CD4-positive, CD25-positive, alpha-beta regulatory T cell (primary cell): ENCODE measurements at regions not wholly inside any gene's neighbourhood (a gene's known extent, or its start where the extent isn't known, plus 50 kb on each side); places are given as distances from the start of the nearest gene placed in this dataset.

Experiments
- ATAC-seq, 2 donors: fragments of 150-1000 bp; cut with Tn5 transposase; one replicate each; pipeline ENCODE4 v1.10.0; 2021; ENCODE audit warnings: low read depth in 2 of 2, moderate number of reproducible peaks in 2 of 2, moderate library complexity in 1 of 2
- DNase-seq, 3 donors: peaks; one replicate each; pipeline versions ENCODE4 v3.0.0 to v3.0.0-alpha.2; 2012 to 2022; ENCODE audit warnings: mixed read lengths in 1 of 3
- H3K27ac ChIP-seq: one replicate; pipeline ENCODE4 v1.7.0; 2013; ENCODE audit warnings: mild to moderate bottlenecking, low read length; ENCODE audit not compliant: insufficient read depth, poor library complexity, severe bottlenecking
- H3K27me3 ChIP-seq: one replicate; pipeline ENCODE4 v1.7.0; 2013; ENCODE audit warnings: low read length; ENCODE audit not compliant: control insufficient read depth, insufficient read depth
- H3K36me3 ChIP-seq: one replicate; pipeline ENCODE4 v1.7.0; 2013; ENCODE audit warnings: mild to moderate bottlenecking, low read length, moderate library complexity; ENCODE audit not compliant: control insufficient read depth, insufficient read depth
- H3K4me1 ChIP-seq: 2 replicates; pipeline ENCODE4 v1.7.0; 2013; ENCODE audit warnings: mild to moderate bottlenecking, low read length; ENCODE audit not compliant: insufficient read depth, control insufficient read depth, poor library complexity, severe bottlenecking
- H3K4me3 ChIP-seq: one replicate; pipeline ENCODE4 v1.7.0; 2013; ENCODE audit warnings: low read depth, mild to moderate bottlenecking, low read length, moderate library complexity
- H3K9me3 ChIP-seq, 2 experiments: 1 replicate in 1 of 2; 2 replicates in 1 of 2; pipeline ENCODE4 v1.7.0; 2013; ENCODE audit warnings: low read length in 2 of 2, mild to moderate bottlenecking in 1 of 2, moderate library complexity in 1 of 2; ENCODE audit not compliant: control insufficient read depth in 2 of 2
- H3K27ac Mint-ChIP-seq, 3 donors: one replicate each; pipeline ENCODE4 v1.8.0; 2020 to 2022; ENCODE audit warnings: mild to moderate bottlenecking in 3 of 3, mixed read lengths in 3 of 3, moderate library complexity in 2 of 3
- H3K27me3 Mint-ChIP-seq: one replicate; pipeline ENCODE4 v1.8.0; 2022; ENCODE audit warnings: mild to moderate bottlenecking, mixed read lengths
- H3K36me3 Mint-ChIP-seq: one replicate; pipeline ENCODE4 v1.8.0; 2020; ENCODE audit warnings: mixed read lengths
- H3K4me1 Mint-ChIP-seq, 4 donors: one replicate each; pipeline ENCODE4 v1.8.0; 2020 to 2022; ENCODE audit warnings: mixed read lengths in 4 of 4, mild to moderate bottlenecking in 1 of 4
- H3K4me3 Mint-ChIP-seq, 4 donors: one replicate each; pipeline ENCODE4 v1.8.0; 2020 to 2022; ENCODE audit warnings: mild to moderate bottlenecking in 4 of 4, mixed read lengths in 4 of 4, moderate library complexity in 3 of 4
- H3K9me3 Mint-ChIP-seq, 7 donors: one replicate each; pipeline ENCODE4 v1.8.0; 2020 to 2022; ENCODE audit warnings: mixed read lengths in 7 of 7, mild to moderate bottlenecking in 3 of 7, moderate library complexity in 2 of 7

- no peak overlapping the region for H3K4me3 ChIP-seq
- Mint-ChIP-seq H3K27ac (no peak overlapping the region), H3K4me1 (no peaks in the 10 kb centered on the region), H3K36me3 (no peaks in the 10 kb centered on the region), H3K4me3 (no peak overlapping the region), H3K9me3 (peaks cover 0 to 5% (median 0%) of the 10 kb centered on the region in 7 donors), H3K27me3 (peaks cover 24% of the 10 kb centered on the region)
- ATAC-seq (no peak), DNase-seq (no peak)
- no peaks in the 10 kb centered on the region for H3K4me1 ChIP-seq
- no peaks in the 10 kb centered on the region for H3K36me3 ChIP-seq
- H3K27me3 ChIP-seq = peaks cover 10% of the 10 kb centered on the region
- H3K9me3 ChIP-seq = no peaks in the 10 kb centered on the region
- H3K27ac ChIP-seq = no peak overlapping the region
These were observed 138.0 kb downstream of the NUDT12 start for GRCh38 chr5:103424453-103425205.

- no peak for ATAC-seq
- H3K4me1 ChIP-seq = no peaks in the 10 kb centered on the region
- Mint-ChIP-seq H3K36me3 (no peaks in the 10 kb centered on the region), H3K4me1 (no peaks in the 10 kb centered on the region), H3K27ac (no peak overlapping the region), H3K4me3 (no peak overlapping the region), H3K27me3 (peaks cover 24% of the 10 kb centered on the region), H3K9me3 (peaks cover 0 to 5% (median 0%) of the 10 kb centered on the region in 7 donors)
- no peaks in the 10 kb centered on the region for H3K36me3 ChIP-seq
- H3K4me3 ChIP-seq = no peak overlapping the region
- peaks cover 10% of the 10 kb centered on the region for H3K27me3 ChIP-seq
- H3K27ac ChIP-seq = no peak overlapping the region
- no peaks in the 10 kb centered on the region for H3K9me3 ChIP-seq
- DNase-seq = no peak
These were observed 138.6 kb downstream of the NUDT12 start for GRCh38 chr5:103424026-103424425.

- DNase-seq (no peak), ATAC-seq (no peak)
- H3K4me3 ChIP-seq = no peak overlapping the region
- H3K9me3 Mint-ChIP-seq = peaks cover 0 to 5% (median 0%) of the 10 kb centered on the region in 7 donors
- H3K27me3 ChIP-seq = peaks cover 12% of the 10 kb centered on the region
- H3K4me1 ChIP-seq = no peaks in the 10 kb centered on the region
- H3K4me3 Mint-ChIP-seq = no peak overlapping the region
- no peaks in the 10 kb centered on the region for H3K9me3 ChIP-seq
- no peaks in the 10 kb centered on the region for H3K36me3 Mint-ChIP-seq
- H3K27me3 Mint-ChIP-seq = peaks cover 24% of the 10 kb centered on the region
- no peak overlapping the region for H3K27ac ChIP-seq
- H3K36me3 ChIP-seq = no peaks in the 10 kb centered on the region
- H3K4me1 Mint-ChIP-seq = no peaks in the 10 kb centered on the region
- H3K27ac Mint-ChIP-seq = no peak overlapping the region
These were observed 139.8 kb downstream of the NUDT12 start for GRCh38 chr5:103422756-103423155.

DNA sequence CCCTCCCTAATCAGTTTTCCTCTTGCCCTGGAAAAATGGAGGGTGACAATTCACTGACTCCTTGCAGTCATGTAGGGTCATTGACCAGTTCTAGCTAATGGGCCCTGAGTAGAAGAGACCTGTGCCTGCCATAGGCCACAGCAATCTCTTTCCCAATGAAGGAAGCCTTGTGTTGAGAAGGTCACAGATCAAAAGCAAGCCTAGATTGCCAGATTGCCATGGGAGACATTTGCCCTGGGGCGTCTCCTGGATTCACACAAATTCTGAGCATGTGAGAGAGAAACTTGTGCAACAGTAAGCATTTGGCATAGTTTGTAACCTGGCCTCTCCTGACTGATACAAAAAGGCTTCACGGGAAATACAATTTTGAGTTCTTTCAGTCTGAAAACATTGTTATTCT, 148.0 kb downstream of the NUDT12 start:
- peaks cover 11% of the 10 kb centered on the region for H3K27me3 ChIP-seq
- no peaks in the 10 kb centered on the region for H3K36me3 ChIP-seq
- no peak for ATAC-seq
- H3K4me3 Mint-ChIP-seq = no peak overlapping the region
- DNase-seq = no peak
- H3K9me3 Mint-ChIP-seq = no peaks in the 10 kb centered on the region
- no peaks in the 10 kb centered on the region for H3K4me1 Mint-ChIP-seq
- H3K27me3 Mint-ChIP-seq = peaks cover 22% of the 10 kb centered on the region
- H3K9me3 ChIP-seq = no peaks in the 10 kb centered on the region
- no peak overlapping the region for H3K27ac Mint-ChIP-seq
- H3K4me3 ChIP-seq = no peak overlapping the region
- H3K4me1 ChIP-seq = no peaks in the 10 kb centered on the region
- H3K36me3 Mint-ChIP-seq = no peaks in the 10 kb centered on the region
- no peak overlapping the region for H3K27ac ChIP-seq

GRCh38 chr5:103411711-103412110, 150.9 kb downstream of the NUDT12 start:
- Mint-ChIP-seq H3K27ac (no peak overlapping the region), H3K9me3 (no peaks in the 10 kb centered on the region), H3K36me3 (no peaks in the 10 kb centered on the region), H3K27me3 (peaks cover 31% of the 10 kb centered on the region), H3K4me3 (no peak overlapping the region), H3K4me1 (no peaks in the 10 kb centered on the region)
- DNase-seq (no peak), ATAC-seq (no peak)
- H3K36me3 ChIP-seq = no peaks in the 10 kb centered on the region
- no peaks in the 10 kb centered on the region for H3K9me3 ChIP-seq
- H3K27me3 ChIP-seq = peaks cover 13% of the 10 kb centered on the region
- no peak overlapping the region for H3K27ac ChIP-seq
- no peaks in the 10 kb centered on the region for H3K4me1 ChIP-seq
- no peak overlapping the region for H3K4me3 ChIP-seq

DNA sequence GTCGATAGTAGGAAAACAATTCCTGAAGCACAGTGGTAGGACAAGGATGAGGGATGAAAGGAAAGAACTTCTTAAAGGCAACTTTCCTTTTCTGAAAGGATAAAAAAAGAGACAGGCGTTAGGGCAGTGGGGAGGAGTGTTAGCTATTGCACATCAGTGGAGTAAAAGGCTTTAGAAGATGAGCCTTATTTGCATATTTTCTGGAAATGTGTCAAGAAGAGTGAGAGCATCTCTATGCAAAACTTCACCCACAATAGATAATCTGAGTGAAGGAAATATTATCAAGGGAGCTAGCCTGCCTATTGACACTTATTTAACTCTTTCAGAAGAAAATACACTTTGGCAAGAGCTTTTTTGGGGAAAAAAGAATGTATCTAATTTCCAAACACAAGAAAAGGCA, 151.6 kb downstream of the MACIR start:
- peaks cover 13% of the 10 kb centered on the region for H3K27me3 ChIP-seq
- Mint-ChIP-seq H3K36me3 (no peaks in the 10 kb centered on the region), H3K27me3 (peaks cover 23% of the 10 kb centered on the region), H3K9me3 (no peaks in the 10 kb centered on the region), H3K27ac (no peak overlapping the region), H3K4me1 (no peaks in the 10 kb centered on the region), H3K4me3 (no peak overlapping the region)
- ATAC-seq = no peak
- no peaks in the 10 kb centered on the region for H3K4me1 ChIP-seq
- no peak for DNase-seq
- no peaks in the 10 kb centered on the region for H3K36me3 ChIP-seq
- H3K9me3 ChIP-seq = no peaks in the 10 kb centered on the region
- no peak overlapping the region for H3K4me3 ChIP-seq
- H3K27ac ChIP-seq = no peak overlapping the region

- H3K36me3 ChIP-seq = no peaks in the 10 kb centered on the region
- no peaks in the 10 kb centered on the region for H3K4me1 Mint-ChIP-seq
- DNase-seq (no peak), ATAC-seq (no peak)
- H3K27ac Mint-ChIP-seq = no peak overlapping the region
- H3K4me3 ChIP-seq = no peak overlapping the region
- no peak overlapping the region for H3K4me3 Mint-ChIP-seq
- peaks cover 16% of the 10 kb centered on the region for H3K27me3 Mint-ChIP-seq
- no peaks in the 10 kb centered on the region for H3K36me3 Mint-ChIP-seq
- H3K27me3 ChIP-seq = peaks cover 13% of the 10 kb centered on the region
- H3K4me1 ChIP-seq = no peaks in the 10 kb centered on the region
- no peak overlapping the region for H3K27ac ChIP-seq
- H3K9me3 Mint-ChIP-seq = no peaks in the 10 kb centered on the region
- H3K9me3 ChIP-seq = no peaks in the 10 kb centered on the region
These were observed 150.6 kb downstream of the MACIR start for GRCh38 chr5:103409013-103409670.

DNA sequence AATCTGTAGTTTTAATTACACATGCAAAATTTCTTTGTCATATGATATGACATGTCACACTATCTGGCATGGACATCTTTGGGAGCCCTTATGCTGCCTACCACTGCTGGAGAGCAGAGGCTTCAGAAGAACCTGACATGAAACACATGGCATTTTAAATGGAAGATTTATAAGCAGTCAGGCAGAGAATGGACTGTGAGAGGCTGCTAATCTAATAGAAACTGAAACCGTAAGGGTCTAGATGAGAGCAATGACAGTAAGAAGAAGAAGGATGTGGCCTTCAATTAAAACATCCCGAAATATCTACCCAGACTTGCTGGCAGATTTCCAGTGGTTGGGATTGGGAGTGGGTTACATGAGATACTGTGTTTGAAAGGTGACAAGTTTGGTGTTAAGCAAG, 149.8 kb downstream of the MACIR start:
- H3K36me3 ChIP-seq = no peaks in the 10 kb centered on the region
- Mint-ChIP-seq H3K4me1 (no peaks in the 10 kb centered on the region), H3K27me3 (peaks cover 16% of the 10 kb centered on the region), H3K4me3 (no peak overlapping the region), H3K9me3 (no peaks in the 10 kb centered on the region), H3K36me3 (no peaks in the 10 kb centered on the region), H3K27ac (no peak overlapping the region)
- H3K9me3 ChIP-seq = no peaks in the 10 kb centered on the region
- no peak overlapping the region for H3K4me3 ChIP-seq
- no peak for ATAC-seq
- H3K27ac ChIP-seq = no peak overlapping the region
- no peaks in the 10 kb centered on the region for H3K4me1 ChIP-seq
- H3K27me3 ChIP-seq = peaks cover 13% of the 10 kb centered on the region
- no peak for DNase-seq
